ENCODE measurements at regions not wholly inside any gene's neighbourhood (a gene's known extent, or its start where the extent isn't known, plus 50 kb on each side); places are given as distances from the start of the nearest gene placed in this dataset.

DNA sequence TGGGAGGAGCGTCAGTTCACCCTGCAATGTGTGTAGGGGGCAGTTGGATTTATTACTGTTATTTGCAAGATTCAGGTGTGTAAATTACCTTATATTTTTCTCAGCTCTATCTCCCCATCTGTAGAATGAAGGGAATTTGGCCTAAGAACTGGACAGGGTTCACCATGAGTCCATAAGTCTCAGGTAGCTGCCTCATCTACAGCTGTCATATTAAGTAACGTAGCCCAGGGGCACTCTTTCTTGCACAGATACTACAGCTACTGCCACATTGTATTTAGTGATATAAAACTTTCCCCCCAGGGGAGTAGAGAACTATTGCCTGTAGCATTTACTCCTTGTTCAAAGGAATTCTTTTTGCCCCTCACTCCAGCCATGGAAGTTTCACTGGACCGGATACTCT, 301.4 kb upstream of the ZNF608 start:
- peaks cover 2% of the 10 kb centered on the region for H3K27me3 Mint-ChIP-seq (ENCODE audit: insufficient read depth, low read depth)
- DNase-seq (ENCODE audit: low spot score), result no peak

DNA sequence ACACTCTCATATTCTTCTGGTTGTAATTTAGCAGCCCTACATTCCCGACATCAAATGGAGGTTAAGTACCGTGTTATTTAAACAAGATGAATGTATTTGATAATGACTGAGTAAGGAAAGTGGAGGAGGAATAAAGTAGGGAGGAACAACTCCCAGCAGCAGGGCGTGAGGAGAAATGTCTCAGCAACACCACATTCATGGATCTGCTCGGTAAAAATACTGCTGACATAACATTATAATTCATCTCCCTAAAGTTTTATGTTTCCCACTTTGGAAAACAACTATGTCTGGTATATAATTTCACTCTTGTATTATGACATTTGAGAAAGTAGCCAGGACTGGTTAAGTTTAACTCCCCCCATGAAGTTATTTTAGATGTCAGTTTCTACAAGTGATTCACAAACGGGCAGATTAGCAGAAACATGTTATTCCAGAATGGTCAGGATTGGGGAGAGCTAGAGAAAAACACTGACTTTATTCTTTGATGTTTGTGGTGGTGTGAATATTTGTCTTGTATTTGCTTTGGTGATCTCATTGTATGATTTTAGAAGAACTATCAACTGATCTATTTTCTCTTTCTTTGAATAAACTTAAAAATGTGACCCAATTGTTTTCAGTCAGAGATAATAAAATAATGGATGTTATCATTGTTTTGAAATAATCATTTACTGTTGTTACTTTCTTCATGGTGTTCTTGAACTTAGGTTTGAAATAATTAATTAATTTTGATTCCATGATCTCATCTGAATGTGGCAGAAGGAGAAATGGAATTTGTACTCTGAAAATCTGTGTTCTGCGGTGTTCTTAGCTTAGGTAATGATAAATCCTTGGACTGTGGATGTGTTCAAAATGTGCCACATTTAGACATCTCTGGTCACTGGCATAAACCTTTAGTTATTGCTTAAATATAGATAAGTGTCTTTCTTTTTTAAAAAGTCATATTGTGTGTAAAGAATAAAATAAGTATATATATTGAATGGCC, 303.6 kb upstream of the ZNF608 start:
- H3K27ac Mint-ChIP-seq, result no peak overlapping the region

More for the DNA sequence above, 301.4 kb upstream of the ZNF608 start:
- Mint-ChIP-seq H3K27ac (no peak overlapping the region), H3K36me3 (peaks cover 2% of the 10 kb centered on the region), H3K4me1 (peaks cover 36% of the 10 kb centered on the region), H3K9me3 (peaks cover 19% of the 10 kb centered on the region), H3K4me3 (no peak overlapping the region)
- no peak overlapping the region for H3K9ac ChIP-seq
- no peaks in the 10 kb centered on the region for H3K9me3 ChIP-seq (ENCODE audit: low read depth)
- no peak overlapping the region for H3K27ac ChIP-seq
- TF ChIP-seq EZH2 (IDR thresholded peaks at IDR 0.05) (no peak), EZH2phosphoT487 (IDR thresholded peaks at IDR 0.05) (no peak)
- TF ChIP-seq, protein P1, sequence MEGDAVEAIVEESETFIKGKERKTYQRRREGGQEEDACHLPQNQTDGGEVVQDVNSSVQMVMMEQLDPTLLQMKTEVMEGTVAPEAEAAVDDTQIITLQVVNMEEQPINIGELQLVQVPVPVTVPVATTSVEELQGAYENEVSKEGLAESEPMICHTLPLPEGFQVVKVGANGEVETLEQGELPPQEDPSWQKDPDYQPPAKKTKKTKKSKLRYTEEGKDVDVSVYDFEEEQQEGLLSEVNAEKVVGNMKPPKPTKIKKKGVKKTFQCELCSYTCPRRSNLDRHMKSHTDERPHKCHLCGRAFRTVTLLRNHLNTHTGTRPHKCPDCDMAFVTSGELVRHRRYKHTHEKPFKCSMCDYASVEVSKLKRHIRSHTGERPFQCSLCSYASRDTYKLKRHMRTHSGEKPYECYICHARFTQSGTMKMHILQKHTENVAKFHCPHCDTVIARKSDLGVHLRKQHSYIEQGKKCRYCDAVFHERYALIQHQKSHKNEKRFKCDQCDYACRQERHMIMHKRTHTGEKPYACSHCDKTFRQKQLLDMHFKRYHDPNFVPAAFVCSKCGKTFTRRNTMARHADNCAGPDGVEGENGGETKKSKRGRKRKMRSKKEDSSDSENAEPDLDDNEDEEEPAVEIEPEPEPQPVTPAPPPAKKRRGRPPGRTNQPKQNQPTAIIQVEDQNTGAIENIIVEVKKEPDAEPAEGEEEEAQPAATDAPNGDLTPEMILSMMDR (IDR thresholded peaks at IDR 0.05), result no peak
- no peaks in the 10 kb centered on the region for H3K4me1 ChIP-seq
- no peak overlapping the region for H3K4me2 ChIP-seq
- H3K4me3 ChIP-seq, result no peak overlapping the region
- no peaks in the 10 kb centered on the region for H3K79me2 ChIP-seq (ENCODE audit: low read depth)
- H4K20me1 ChIP-seq (ENCODE audit: low read depth), result no peaks in the 10 kb centered on the region
- H3K36me3 ChIP-seq, result no peaks in the 10 kb centered on the region
- no peak overlapping the region for H2AFZ ChIP-seq (replicated peaks)
- no peaks in the 10 kb centered on the region for H3K27me3 ChIP-seq
- no peaks in the 10 kb centered on the region for H3F3A ChIP-seq (ENCODE audit: low read depth)

DNA sequence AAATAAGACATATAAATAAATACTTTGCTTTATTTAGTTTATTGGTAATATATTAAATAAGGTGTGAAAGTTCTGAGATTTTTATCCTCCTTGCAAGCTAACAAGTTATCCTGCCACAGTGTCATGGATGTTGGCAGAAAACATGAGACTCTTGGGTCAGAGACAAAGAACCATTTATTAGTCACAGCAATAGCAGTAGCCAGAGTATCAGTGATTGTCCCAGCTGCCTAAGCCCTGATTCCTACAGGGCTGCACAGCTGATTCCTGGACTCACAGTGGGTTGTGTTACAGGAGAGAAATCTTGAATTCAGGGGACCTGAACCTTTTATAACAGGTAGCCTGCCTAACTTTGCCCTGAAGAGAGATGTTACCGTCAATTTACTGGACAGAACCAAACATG, 304.5 kb upstream of the ZNF608 start:
- H3K27ac Mint-ChIP-seq, result no peak overlapping the region
- no peak for TF ChIP-seq EZH2phosphoT487 (IDR thresholded peaks at IDR 0.05)
- TF ChIP-seq, protein P1 (IDR thresholded peaks at IDR 0.05), result no peak
- TF ChIP-seq EZH2 (IDR thresholded peaks at IDR 0.05), result no peak
- peaks cover 24% of the 10 kb centered on the region for H3K9me3 Mint-ChIP-seq
- H3K9me3 ChIP-seq (ENCODE audit: low read depth), result no peaks in the 10 kb centered on the region
- DNase-seq (ENCODE audit: low spot score), result no peak
- H3K36me3 ChIP-seq, result no peaks in the 10 kb centered on the region
- H3F3A ChIP-seq (ENCODE audit: low read depth), result no peaks in the 10 kb centered on the region
- H3K79me2 ChIP-seq (ENCODE audit: low read depth), result no peaks in the 10 kb centered on the region
- no peaks in the 10 kb centered on the region for H4K20me1 ChIP-seq (ENCODE audit: low read depth)
- H2AFZ ChIP-seq (replicated peaks), result no peak overlapping the region
- H3K27me3 ChIP-seq, result no peaks in the 10 kb centered on the region
- H3K4me2 ChIP-seq, result no peak overlapping the region
- peaks cover 2% of the 10 kb centered on the region for H3K27me3 Mint-ChIP-seq (ENCODE audit: insufficient read depth, low read depth)
- H3K4me1 ChIP-seq, result peaks cover 3% of the 10 kb centered on the region
- H3K4me3 Mint-ChIP-seq, result no peak overlapping the region
- no peak overlapping the region for H3K27ac ChIP-seq
- peaks cover 6% of the 10 kb centered on the region for H3K36me3 Mint-ChIP-seq
- H3K4me1 Mint-ChIP-seq, result peaks cover 28% of the 10 kb centered on the region
- no peak overlapping the region for H3K9ac ChIP-seq
- H3K4me3 ChIP-seq, result no peak overlapping the region

More for the DNA sequence above, 303.6 kb upstream of the ZNF608 start:
- no peak overlapping the region for H2AFZ ChIP-seq (replicated peaks)
- Mint-ChIP-seq H3K4me3 (no peak overlapping the region), H3K27me3 (ENCODE audit: insufficient read depth, low read depth) (peaks cover 2% of the 10 kb centered on the region), H3K4me1 (peaks cover 24% of the 10 kb centered on the region), H3K36me3 (peaks cover 6% of the 10 kb centered on the region), H3K9me3 (peaks cover 29% of the 10 kb centered on the region)
- no peak overlapping the region for H3K4me2 ChIP-seq
- DNase-seq (ENCODE audit: low spot score), result no peak
- H3K4me1 ChIP-seq, result no peaks in the 10 kb centered on the region
- no peak overlapping the region for H3K9ac ChIP-seq
- H3K9me3 ChIP-seq (ENCODE audit: low read depth), result no peaks in the 10 kb centered on the region
- no peak overlapping the region for H3K27ac ChIP-seq
- no peaks in the 10 kb centered on the region for H3F3A ChIP-seq (ENCODE audit: low read depth)
- no peaks in the 10 kb centered on the region for H4K20me1 ChIP-seq (ENCODE audit: low read depth)
- H3K36me3 ChIP-seq, result no peaks in the 10 kb centered on the region
- TF ChIP-seq, protein P1 (IDR thresholded peaks at IDR 0.05), result no peak
- TF ChIP-seq EZH2phosphoT487 (IDR thresholded peaks at IDR 0.05) (no peak), EZH2 (IDR thresholded peaks at IDR 0.05) (no peak)
- no peaks in the 10 kb centered on the region for H3K27me3 ChIP-seq
- no peaks in the 10 kb centered on the region for H3K79me2 ChIP-seq (ENCODE audit: low read depth)
- no peak overlapping the region for H3K4me3 ChIP-seq
